ENCODE measurements at regions not wholly inside any gene's neighbourhood (a gene's known extent, or its start where the extent isn't known, plus 50 kb on each side); places are given as distances from the start of the nearest gene placed in this dataset.

DNA sequence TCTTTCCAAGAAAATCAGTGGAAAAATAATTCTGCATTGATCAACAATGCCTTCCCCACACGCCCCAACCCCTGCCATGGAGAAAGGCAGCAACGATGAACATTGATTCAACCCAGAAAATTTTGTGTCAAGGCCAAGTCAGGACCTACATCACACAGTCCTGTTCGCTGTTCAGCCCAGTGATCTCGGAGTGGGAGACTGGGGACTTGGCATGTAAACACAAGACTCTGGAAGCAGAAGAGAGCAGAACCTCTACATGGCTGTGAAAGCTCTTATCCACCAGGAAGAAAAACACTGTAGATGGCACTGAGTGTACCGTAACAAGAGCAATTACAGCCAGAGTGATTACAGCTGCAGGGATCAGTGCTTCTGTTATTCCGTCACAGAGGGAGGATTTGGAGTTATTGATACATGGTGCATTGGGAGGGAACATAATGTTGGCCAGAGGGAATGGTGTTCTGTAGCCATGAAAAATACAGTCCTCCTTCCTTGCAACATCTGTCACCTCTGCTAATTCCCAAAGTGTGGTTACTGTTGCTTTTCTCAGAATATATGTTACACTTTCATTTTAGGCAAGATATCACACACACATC lies 136.6 kb downstream of the IQUB start:
- Histone ChIP-seq H3K4me3 (ENCODE audit: low read length) (no peak overlapping the region), H3K27ac (ENCODE audit: low read length) (no peak overlapping the region), H3K79me2 (ENCODE audit: low read length) (no peaks in the 10 kb centered on the region), H3K4me1 (ENCODE audit: low read length) (no peaks in the 10 kb centered on the region), H3K4me2 (ENCODE audit: low read depth, low read length) (no peak overlapping the region), H3K27me3 (replicated peaks; ENCODE audit: insufficient read depth, low read length) (no peaks in the 10 kb centered on the region), H3K9ac (ENCODE audit: low read length) (no peak overlapping the region), H3K9me3 (replicated peaks; ENCODE audit: insufficient read depth, low read length) (no peaks in the 10 kb centered on the region), H3K36me3 (replicated peaks; ENCODE audit: insufficient read depth, low read length) (no peaks in the 10 kb centered on the region), H2AFZ (ENCODE audit: low read length) (no peak overlapping the region), H3F3A (ENCODE audit: insufficient read depth, low read length) (no peaks in the 10 kb centered on the region), H4K20me1 (ENCODE audit: insufficient read depth, low read length) (no peaks in the 10 kb centered on the region), H3K9me2 (replicated peaks; ENCODE audit: insufficient read depth, low read length) (no peaks in the 10 kb centered on the region)
- no peak for TF ChIP-seq EZH2phosphoT487 (IDR thresholded peaks at IDR 0.05; ENCODE audit: low read length)
- TF ChIP-seq, protein P1, sequence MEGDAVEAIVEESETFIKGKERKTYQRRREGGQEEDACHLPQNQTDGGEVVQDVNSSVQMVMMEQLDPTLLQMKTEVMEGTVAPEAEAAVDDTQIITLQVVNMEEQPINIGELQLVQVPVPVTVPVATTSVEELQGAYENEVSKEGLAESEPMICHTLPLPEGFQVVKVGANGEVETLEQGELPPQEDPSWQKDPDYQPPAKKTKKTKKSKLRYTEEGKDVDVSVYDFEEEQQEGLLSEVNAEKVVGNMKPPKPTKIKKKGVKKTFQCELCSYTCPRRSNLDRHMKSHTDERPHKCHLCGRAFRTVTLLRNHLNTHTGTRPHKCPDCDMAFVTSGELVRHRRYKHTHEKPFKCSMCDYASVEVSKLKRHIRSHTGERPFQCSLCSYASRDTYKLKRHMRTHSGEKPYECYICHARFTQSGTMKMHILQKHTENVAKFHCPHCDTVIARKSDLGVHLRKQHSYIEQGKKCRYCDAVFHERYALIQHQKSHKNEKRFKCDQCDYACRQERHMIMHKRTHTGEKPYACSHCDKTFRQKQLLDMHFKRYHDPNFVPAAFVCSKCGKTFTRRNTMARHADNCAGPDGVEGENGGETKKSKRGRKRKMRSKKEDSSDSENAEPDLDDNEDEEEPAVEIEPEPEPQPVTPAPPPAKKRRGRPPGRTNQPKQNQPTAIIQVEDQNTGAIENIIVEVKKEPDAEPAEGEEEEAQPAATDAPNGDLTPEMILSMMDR (IDR thresholded peaks at IDR 0.05; ENCODE audit: low read length): no peak
- TF ChIP-seq EZH2 (optimal IDR thresholded peaks at IDR 0.05; ENCODE audit: low read depth, low read length): no peak
- no peak for DNase-seq

DNA sequence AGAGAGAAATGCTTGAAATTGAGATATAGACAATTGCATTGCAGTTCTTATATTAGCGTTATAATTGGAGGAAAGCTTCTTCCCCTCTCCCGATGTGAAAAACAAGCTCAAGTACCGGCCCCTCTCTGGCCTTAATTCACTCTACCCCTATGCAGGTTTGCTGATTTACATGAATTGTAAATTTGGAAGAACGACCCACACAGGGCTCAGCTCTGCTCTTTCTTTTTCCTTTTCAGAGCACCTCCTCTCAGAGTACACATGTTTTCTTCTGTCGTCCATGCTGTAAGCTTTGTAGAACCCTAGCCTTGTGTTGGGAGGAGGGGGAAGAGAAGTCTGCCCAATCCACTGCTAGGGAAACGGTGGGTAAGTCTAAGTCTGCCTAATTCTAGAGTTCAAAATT lies 140.8 kb downstream of the IQUB start:
- H3K9me2 ChIP-seq (replicated peaks; ENCODE audit: insufficient read depth, low read length): no peaks in the 10 kb centered on the region
- no peaks in the 10 kb centered on the region for H3F3A ChIP-seq (ENCODE audit: insufficient read depth, low read length)
- TF ChIP-seq, protein P1 (IDR thresholded peaks at IDR 0.05; ENCODE audit: low read length): no peak
- no peak for TF ChIP-seq EZH2phosphoT487 (IDR thresholded peaks at IDR 0.05; ENCODE audit: low read length)
- TF ChIP-seq EZH2 (optimal IDR thresholded peaks at IDR 0.05; ENCODE audit: low read depth, low read length): no peak
- no peaks in the 10 kb centered on the region for H4K20me1 ChIP-seq (ENCODE audit: insufficient read depth, low read length)
- no peak overlapping the region for H3K4me3 ChIP-seq (ENCODE audit: low read length)
- DNase-seq: no peak
- no peak overlapping the region for H3K4me2 ChIP-seq (ENCODE audit: low read depth, low read length)
- H3K27me3 ChIP-seq (replicated peaks; ENCODE audit: insufficient read depth, low read length): no peaks in the 10 kb centered on the region
- no peak overlapping the region for H2AFZ ChIP-seq (ENCODE audit: low read length)
- H3K27ac ChIP-seq (ENCODE audit: low read length): no peak overlapping the region
- no peaks in the 10 kb centered on the region for H3K4me1 ChIP-seq (ENCODE audit: low read length)
- no peak overlapping the region for H3K9ac ChIP-seq (ENCODE audit: low read length)
- H3K79me2 ChIP-seq (ENCODE audit: low read length): no peaks in the 10 kb centered on the region
- H3K9me3 ChIP-seq (replicated peaks; ENCODE audit: insufficient read depth, low read length): no peaks in the 10 kb centered on the region
- H3K36me3 ChIP-seq (replicated peaks; ENCODE audit: insufficient read depth, low read length): no peaks in the 10 kb centered on the region

DNA sequence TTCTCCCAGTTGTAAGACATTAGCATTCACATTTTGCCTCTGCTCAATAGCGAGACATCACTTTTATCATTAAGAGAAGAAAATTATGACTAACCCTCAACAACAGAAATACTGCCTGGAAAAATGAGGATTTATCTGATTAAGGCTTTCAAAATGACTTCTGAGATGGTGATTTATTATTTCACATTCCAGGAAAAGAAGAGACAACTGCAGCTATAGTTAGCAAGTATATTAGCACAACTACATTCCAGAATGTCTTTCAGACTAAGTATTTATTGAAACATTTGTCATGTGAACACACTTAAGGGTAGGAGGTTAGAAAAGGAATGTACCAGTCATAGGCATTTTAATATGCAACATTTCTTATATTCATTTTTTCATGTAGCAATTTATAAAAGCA lies 162.0 kb downstream of the IQUB start:
- Histone ChIP-seq H3K9me3 (replicated peaks; ENCODE audit: insufficient read depth, low read length) (no peaks in the 10 kb centered on the region), H3K4me1 (ENCODE audit: low read length) (no peaks in the 10 kb centered on the region), H3K4me3 (ENCODE audit: low read length) (no peak overlapping the region), H3K9ac (ENCODE audit: low read length) (no peak overlapping the region), H3K27ac (ENCODE audit: low read length) (no peak overlapping the region), H3F3A (ENCODE audit: insufficient read depth, low read length) (no peaks in the 10 kb centered on the region), H3K36me3 (replicated peaks; ENCODE audit: insufficient read depth, low read length) (no peaks in the 10 kb centered on the region), H3K9me2 (replicated peaks; ENCODE audit: insufficient read depth, low read length) (no peaks in the 10 kb centered on the region), H2AFZ (ENCODE audit: low read length) (no peak overlapping the region), H4K20me1 (ENCODE audit: insufficient read depth, low read length) (no peaks in the 10 kb centered on the region), H3K79me2 (ENCODE audit: low read length) (no peaks in the 10 kb centered on the region), H3K4me2 (ENCODE audit: low read depth, low read length) (no peak overlapping the region), H3K27me3 (replicated peaks; ENCODE audit: insufficient read depth, low read length) (no peaks in the 10 kb centered on the region)
- DNase-seq: no peak
- no peak for TF ChIP-seq EZH2phosphoT487 (IDR thresholded peaks at IDR 0.05; ENCODE audit: low read length)
- TF ChIP-seq EZH2 (optimal IDR thresholded peaks at IDR 0.05; ENCODE audit: low read depth, low read length): no peak
- TF ChIP-seq, protein P1 (IDR thresholded peaks at IDR 0.05; ENCODE audit: low read length): no peak

Measured in MM.1S (cell line).